Left lung (tissue), 4 donors: ENCODE measurements at regions not wholly inside any gene's neighbourhood (a gene's known extent, or its start where the extent isn't known, plus 50 kb on each side); places are given as distances from the start of the nearest gene placed in this dataset.

Source experiments
- ATAC-seq: fragments of 200-7000 bp; cut with Tn5 transposase; one replicate; pipeline ENCODE4 v1.9.1; 2020; ENCODE audit warnings: moderate library complexity
- DNase-seq, 4 donors: peaks; one replicate each; pipeline ENCODE4 v3.0.0-alpha.2; 2013 to 2020
- H3K27ac ChIP-seq, 2 donors: fragments of 200-600 bp; sonication (generic) in 1 of 2; one replicate each; pipeline versions ENCODE4 v1.5.0 to v1.8.0; 2020 to 2021
- H3K27me3 ChIP-seq, 2 donors: fragments of 200-600 bp; sonication (generic) in 1 of 2; one replicate each; pipeline versions ENCODE4 v1.5.0 to v1.8.0; 2020 to 2021
- H3K36me3 ChIP-seq, 2 donors: fragments of 200-600 bp; sonication (generic) in 1 of 2; one replicate each; pipeline versions ENCODE4 v1.5.0 to v1.8.0; 2020 to 2021
- H3K4me1 ChIP-seq, 2 donors: fragments of 200-600 bp; one replicate each; pipeline ENCODE4 v1.8.0; 2021
- H3K4me3 ChIP-seq, 2 donors: fragments of 200-600 bp; sonication (generic) in 1 of 2; one replicate each; pipeline versions ENCODE4 v1.5.0 to v1.8.0; 2020 to 2021; ENCODE audit warnings: mild to moderate bottlenecking in 1 of 2
- H3K9me3 ChIP-seq, 2 donors: fragments of 200-600 bp; sonication (generic) in 1 of 2; one replicate each; pipeline versions ENCODE4 v1.5.0 to v1.8.0; 2020 to 2021
- CTCF ChIP-seq, 2 donors: fragments of 200-600 bp; sonication (generic) in 1 of 2; IDR thresholded peaks; one replicate each; pipeline versions ENCODE4 v1.5.0 to v1.8.0; 2021; ENCODE audit warnings: antibody characterized with exemption in 2 of 2
- intact Hi-C, 2 donors: fragments of 100-400 bp; cut with DNase I; formaldehyde crosslinking; loops; one replicate each; pipeline versions ENCODE4 v1.11.2 to v1.14.2; 2022
- donor health status: DM: no; HTN: yes; CAD: no.
- donor health status: DM: no; HTN: no; CAD: no.

GRCh38 chr10:120983721-120984120 is 132.6 kb downstream of the WDR11 start:
- peaks cover 7 to 43% of the 10 kb centered on the region in 2 donors for H3K27me3 ChIP-seq
- ATAC-seq = no peak
- no peak overlapping the region for H3K4me3 ChIP-seq
- intact Hi-C loops = no loop called here
- no peak overlapping the region for H3K27ac ChIP-seq
- peaks cover 8 to 12% of the 10 kb centered on the region in 2 donors for H3K4me1 ChIP-seq
- peaks cover 0 to 2% of the 10 kb centered on the region in 2 donors for H3K9me3 ChIP-seq
- H3K36me3 ChIP-seq = no peaks in the 10 kb centered on the region
- no peak for DNase-seq
- TF ChIP-seq CTCF (IDR thresholded peaks at IDR 0.05) = no peak

- no peak for ATAC-seq
- peaks cover 5 to 7% of the 10 kb centered on the region in 2 donors for H3K4me1 ChIP-seq
- intact Hi-C loops = no loop called here
These were observed 133.1 kb downstream of the WDR11 start for GRCh38 chr10:120984221-120984620.

GRCh38 chr10:120987359-120987758 is 136.2 kb downstream of the WDR11 start:
- peak; percentile 29 for ATAC-seq
- no peak for DNase-seq
- Histone ChIP-seq H3K27ac (no peak overlapping the region), H3K4me1 (no peaks in the 10 kb centered on the region), H3K9me3 (peaks cover 0 to 19% of the 10 kb centered on the region in 2 donors), H3K4me3 (no peak overlapping the region), H3K36me3 (no peaks in the 10 kb centered on the region), H3K27me3 (peaks cover 0 to 7% of the 10 kb centered on the region in 2 donors)
- intact Hi-C loops = no loop called here
- no peak for TF ChIP-seq CTCF (IDR thresholded peaks at IDR 0.05)

More at GRCh38 chr10:120984221-120984620, 133.1 kb downstream of the WDR11 start:
- no peaks in the 10 kb centered on the region for H3K36me3 ChIP-seq
- no peak overlapping the region for H3K4me3 ChIP-seq
- peaks cover 3 to 38% of the 10 kb centered on the region in 2 donors for H3K27me3 ChIP-seq
- TF ChIP-seq CTCF (IDR thresholded peaks at IDR 0.05) = no peak
- H3K27ac ChIP-seq = no peak overlapping the region
- peaks cover 0 to 7% of the 10 kb centered on the region in 2 donors for H3K9me3 ChIP-seq
- no peak for DNase-seq

- no peaks in the 10 kb centered on the region for H3K27me3 ChIP-seq
- H3K9me3 ChIP-seq = peaks cover 0 to 20% of the 10 kb centered on the region in 2 donors
- intact Hi-C loops = no loop called here
- TF ChIP-seq CTCF (IDR thresholded peaks at IDR 0.05) = no peak
- ATAC-seq (no peak), DNase-seq (no peak)
- no peaks in the 10 kb centered on the region for H3K4me1 ChIP-seq
- H3K27ac ChIP-seq = no peak overlapping the region
- H3K36me3 ChIP-seq = no peaks in the 10 kb centered on the region
- no peak overlapping the region for H3K4me3 ChIP-seq
These were observed 137.6 kb downstream of the WDR11 start for GRCh38 chr10:120988751-120989150.

GRCh38 chr10:120989279-120989678 is 138.1 kb downstream of the WDR11 start:
- intact Hi-C loops = no loop called here
- Histone ChIP-seq H3K27ac (no peak overlapping the region), H3K27me3 (no peaks in the 10 kb centered on the region), H3K36me3 (no peaks in the 10 kb centered on the region), H3K4me3 (no peak overlapping the region), H3K4me1 (no peaks in the 10 kb centered on the region), H3K9me3 (peaks cover 4 to 25% of the 10 kb centered on the region in 2 donors)
- TF ChIP-seq CTCF (IDR thresholded peaks at IDR 0.05) = no peak
- ATAC-seq = no peak
- no peak for DNase-seq
